ENCODE measurements at regions not wholly inside any gene's neighbourhood (a gene's known extent, or its start where the extent isn't known, plus 50 kb on each side); places are given as distances from the start of the nearest gene placed in this dataset.

DNA sequence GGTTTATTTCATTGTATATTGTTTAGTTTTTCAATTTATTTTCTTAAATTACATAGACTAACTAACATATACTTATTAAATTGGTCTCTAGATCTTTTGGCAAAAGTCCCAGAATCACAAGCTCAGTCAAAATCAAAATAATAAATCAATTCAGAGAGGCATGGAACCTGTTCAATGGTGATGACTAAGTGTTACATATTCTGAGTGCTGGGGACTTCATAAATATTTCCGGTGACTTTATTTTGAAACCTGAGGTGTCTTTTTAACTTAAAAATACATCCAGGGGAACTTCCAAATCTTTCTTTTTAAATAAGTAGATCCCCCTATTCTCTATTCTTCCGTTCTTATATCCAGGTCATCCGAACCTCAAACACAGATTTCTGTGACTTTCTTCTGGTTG lies 89.6 kb upstream of the ZNF804B start:
- no peak for TF ChIP-seq CTCF (conservative IDR thresholded peaks at IDR 0.05)
- no peak for TF ChIP-seq ZFX (IDR thresholded peaks at IDR 0.05)
